Spinal cord (tissue), 9 donors: ENCODE measurements at regions not wholly inside any gene's neighbourhood (a gene's known extent, or its start where the extent isn't known, plus 50 kb on each side); places are given as distances from the start of the nearest gene placed in this dataset.

Experiments
- DNase-seq, 6 donors: peaks; one replicate each; pipeline versions ENCODE4 v3.0.0 to v3.0.0-alpha.2; 2013 to 2015; ENCODE audit warnings: low spot score in 6 of 6, low read depth in 4 of 6
- H3K27ac ChIP-seq: one replicate; pipeline ENCODE4 v1.5.1; 2013; ENCODE audit warnings: low read depth, low read length, control low read depth
- H3K27me3 ChIP-seq: one replicate; pipeline ENCODE4 v1.6.1; 2013; ENCODE audit warnings: low read length; ENCODE audit not compliant: control insufficient read depth, insufficient read depth
- H3K36me3 ChIP-seq: one replicate; pipeline ENCODE4 v1.6.1; 2013; ENCODE audit warnings: low read length; ENCODE audit not compliant: control insufficient read depth, insufficient read depth
- H3K4me1 ChIP-seq: one replicate; pipeline ENCODE4 v1.6.1; 2013; ENCODE audit warnings: low read length; ENCODE audit not compliant: control insufficient read depth, insufficient read depth
- H3K4me3 ChIP-seq: one replicate; pipeline ENCODE4 v1.5.1; 2013; ENCODE audit warnings: low read depth, low read length, control low read depth
- H3K9me3 ChIP-seq: one replicate; pipeline ENCODE4 v1.6.1; 2013; ENCODE audit warnings: low read length; ENCODE audit not compliant: control insufficient read depth, insufficient read depth
- WGBS: methylation state at CpG from one replicate; pipeline ENCODE4 v1.1.5; 2013; ENCODE audit warnings: missing lambda C conversion rate; ENCODE audit not compliant: insufficient coverage; 5-methylcytosine and 5-hydroxymethylcytosine counted together
- donor health status: healthy.

GRCh38 chr7:25884265-25884828, 267.7 kb upstream of the NFE2L3 start:
- DNase-seq, result peak in 1 of 6 donors; percentile 87
- WGBS, result 78% methylated on average over 11 of the region's 13 CpGs
- no peak overlapping the region for H3K27ac ChIP-seq
- H3K27me3 ChIP-seq, result peaks cover 7% of the 10 kb centered on the region
- H3K9me3 ChIP-seq, result no peaks in the 10 kb centered on the region
- H3K4me1 ChIP-seq, result no peaks in the 10 kb centered on the region
- no peaks in the 10 kb centered on the region for H3K36me3 ChIP-seq
- no peak overlapping the region for H3K4me3 ChIP-seq

GRCh38 chr7:25885057-25885576, 266.9 kb upstream of the NFE2L3 start:
- H3K27me3 ChIP-seq, result peaks cover 9% of the 10 kb centered on the region
- DNase-seq, result no peak
- H3K27ac ChIP-seq, result no peak overlapping the region
- H3K4me3 ChIP-seq, result no peak overlapping the region
- WGBS, result 58% methylated on average over 3 of the region's 7 CpGs
- no peaks in the 10 kb centered on the region for H3K36me3 ChIP-seq
- no peaks in the 10 kb centered on the region for H3K9me3 ChIP-seq
- no peaks in the 10 kb centered on the region for H3K4me1 ChIP-seq

GRCh38 chr7:25886387-25887240, 265.4 kb upstream of the NFE2L3 start:
- Histone ChIP-seq H3K9me3 (no peaks in the 10 kb centered on the region), H3K27me3 (peaks cover 3% of the 10 kb centered on the region), H3K27ac (no peak overlapping the region), H3K36me3 (no peaks in the 10 kb centered on the region), H3K4me1 (no peaks in the 10 kb centered on the region), H3K4me3 (no peak overlapping the region)
- WGBS, result 75% methylated on average over 2 of the region's 6 CpGs
- no peak for DNase-seq

- no peak for DNase-seq
- H3K9me3 ChIP-seq, result no peaks in the 10 kb centered on the region
- 97% methylated on average over 2 of the region's 3 CpGs for WGBS
- no peak overlapping the region for H3K27ac ChIP-seq
- H3K4me3 ChIP-seq, result no peak overlapping the region
- no peaks in the 10 kb centered on the region for H3K36me3 ChIP-seq
- peaks cover 5% of the 10 kb centered on the region for H3K27me3 ChIP-seq
- no peaks in the 10 kb centered on the region for H3K4me1 ChIP-seq
These were observed 264.7 kb upstream of the NFE2L3 start for GRCh38 chr7:25887266-25887665.

GRCh38 chr7:25887795-25888559, 264.0 kb upstream of the NFE2L3 start:
- no peak for DNase-seq
- Histone ChIP-seq H3K4me1 (no peaks in the 10 kb centered on the region), H3K27ac (no peak overlapping the region), H3K9me3 (no peaks in the 10 kb centered on the region), H3K27me3 (peaks cover 5% of the 10 kb centered on the region), H3K4me3 (no peak overlapping the region), H3K36me3 (no peaks in the 10 kb centered on the region)
- 100% methylated on average over 1 of the region's 2 CpGs for WGBS

GRCh38 chr7:25889765-25890164, 262.2 kb upstream of the NFE2L3 start:
- 51% methylated on average over 3 of the region's 7 CpGs for WGBS
- H3K9me3 ChIP-seq, result no peaks in the 10 kb centered on the region
- H3K4me1 ChIP-seq, result peaks cover 5% of the 10 kb centered on the region
- H3K36me3 ChIP-seq, result no peaks in the 10 kb centered on the region
- no peak overlapping the region for H3K27ac ChIP-seq
- no peak overlapping the region for H3K4me3 ChIP-seq
- H3K27me3 ChIP-seq, result peaks cover 7% of the 10 kb centered on the region
- DNase-seq, result no peak

GRCh38 chr7:25891591-25891990, 260.4 kb upstream of the NFE2L3 start:
- WGBS, result 84% methylated on average over 4 of the region's 4 CpGs
- no peaks in the 10 kb centered on the region for H3K9me3 ChIP-seq

GRCh38 chr7:25893436-25893835, 258.6 kb upstream of the NFE2L3 start:
- peaks cover 16% of the 10 kb centered on the region for H3K4me1 ChIP-seq
- H3K27me3 ChIP-seq, result peaks cover 14% of the 10 kb centered on the region
- H3K36me3 ChIP-seq, result no peaks in the 10 kb centered on the region
- no CpG with 5 or more reads among the region's 1 CpG for WGBS
- H3K9me3 ChIP-seq, result no peaks in the 10 kb centered on the region
- peak overlapping the region; percentile 62 for H3K4me3 ChIP-seq
- no peak for DNase-seq
- no peak overlapping the region for H3K27ac ChIP-seq

More at GRCh38 chr7:25891591-25891990, 260.4 kb upstream of the NFE2L3 start:
- H3K4me3 ChIP-seq, result no peak overlapping the region
- no peak overlapping the region for H3K27ac ChIP-seq
- peaks cover 14% of the 10 kb centered on the region for H3K27me3 ChIP-seq
- no peaks in the 10 kb centered on the region for H3K36me3 ChIP-seq
- no peak for DNase-seq
- H3K4me1 ChIP-seq, result peaks cover 16% of the 10 kb centered on the region

GRCh38 chr7:25894002-25894901, 257.7 kb upstream of the NFE2L3 start:
- H3K4me1 ChIP-seq, result peaks cover 16% of the 10 kb centered on the region
- H3K4me3 ChIP-seq, result no peak overlapping the region
- DNase-seq, result peak in 1 of 6 donors; percentile 36
- 86% methylated on average over 3 of the region's 7 CpGs for WGBS
- H3K36me3 ChIP-seq, result no peaks in the 10 kb centered on the region
- H3K27me3 ChIP-seq, result peaks cover 14% of the 10 kb centered on the region
- H3K9me3 ChIP-seq, result no peaks in the 10 kb centered on the region
- no peak overlapping the region for H3K27ac ChIP-seq
